ENCODE measurements at regions not wholly inside any gene's neighbourhood (a gene's known extent, or its start where the extent isn't known, plus 50 kb on each side); places are given as distances from the start of the nearest gene placed in this dataset.

- TF ChIP-seq POLR2A (IDR thresholded peaks at IDR 0.05; ENCODE audit: low read length) (no peak), GATA1 (IDR thresholded peaks at IDR 0.05; ENCODE audit: low read depth, low read length) (no peak)
These were observed 335.2 kb upstream of the TNP1 start for GRCh38 chr2:217195016-217195415.
